Right lobe of liver (tissue), 6 donors: ENCODE measurements at regions not wholly inside any gene's neighbourhood (a gene's known extent, or its start where the extent isn't known, plus 50 kb on each side); places are given as distances from the start of the nearest gene placed in this dataset.

Experiments
- ATAC-seq, 4 donors: fragments of 200-7000 bp; cut with Tn5 transposase; one replicate each; pipeline ENCODE4 v1.9.1; 2020; ENCODE audit warnings: mild to moderate bottlenecking in 4 of 4, moderate library complexity in 4 of 4
- DNase-seq, 3 donors: peaks; one replicate each; pipeline ENCODE4 v3.0.0-alpha.2; 2020
- H3K27ac ChIP-seq, 3 donors: fragments of 200-600 bp; one replicate each; pipeline ENCODE4 v1.8.0; 2022
- H3K27me3 ChIP-seq, 2 donors: fragments of 200-600 bp; one replicate each; pipeline ENCODE4 v1.8.0; 2022
- H3K36me3 ChIP-seq, 4 donors: fragments of 200-600 bp; sonication (generic) in 1 of 4; one replicate each; pipeline versions ENCODE4 v1.5.1 to v1.8.0; 2017 to 2022; ENCODE audit warnings: control low read depth in 1 of 4
- H3K4me1 ChIP-seq, 4 donors: fragments of 200-600 bp; sonication (generic) in 1 of 4; one replicate each; pipeline versions ENCODE4 v1.5.1 to v1.8.0; 2017 to 2022; ENCODE audit warnings: control low read depth in 1 of 4
- H3K4me3 ChIP-seq, 3 donors: fragments of 200-600 bp; one replicate each; pipeline ENCODE4 v1.8.0; 2022
- H3K9me3 ChIP-seq, 4 donors: fragments of 200-600 bp; sonication (generic) in 1 of 4; one replicate each; pipeline versions ENCODE4 v1.5.1 to v1.8.0; 2017 to 2022; ENCODE audit warnings: control low read depth in 1 of 4
- POLR2A ChIP-seq: fragments of 450-650 bp; IDR thresholded peaks from one replicate; pipeline ENCODE4 v1.6.1; 2017; ENCODE audit warnings: antibody characterized with exemption, mild to moderate bottlenecking
- WGBS: methylation state at CpG from one replicate; pipeline ENCODE4 v1.1.6; 2018; ENCODE audit warnings: low coverage, low lambda C conversion rate; ENCODE audit not compliant: insufficient coverage; ENCODE audit errors: missing lambda C conversion rate; 5-methylcytosine and 5-hydroxymethylcytosine counted together
- intact Hi-C, 2 donors: fragments of 100-400 bp; cut with DNase I; formaldehyde crosslinking; loops; one replicate each; pipeline versions ENCODE4 v1.11.2 to v1.14.1; 2022
- TF ChIP-seq, protein P1 (sequence below), 4 donors: fragments of 200-600 bp in 3 of 4; fragments of 450-650 bp in 1 of 4; IDR thresholded peaks; one replicate each; pipeline versions ENCODE4 v1.5.1 to v1.8.0; 2016 to 2022; ENCODE audit warnings: antibody characterized with exemption in 4 of 4, mild to moderate bottlenecking in 2 of 4
- donor health status: DM: no; HTN: yes; CAD: no.
- donor health status: DM: no; HTN: no; CAD: no.
- donor health status: DM: no; HTN: no; CAD: no.
- donor health status: DM: no; HTN: yes; CAD: no.
- donor health status: DM: no; HTN: yes; CAD: no.

DNA sequence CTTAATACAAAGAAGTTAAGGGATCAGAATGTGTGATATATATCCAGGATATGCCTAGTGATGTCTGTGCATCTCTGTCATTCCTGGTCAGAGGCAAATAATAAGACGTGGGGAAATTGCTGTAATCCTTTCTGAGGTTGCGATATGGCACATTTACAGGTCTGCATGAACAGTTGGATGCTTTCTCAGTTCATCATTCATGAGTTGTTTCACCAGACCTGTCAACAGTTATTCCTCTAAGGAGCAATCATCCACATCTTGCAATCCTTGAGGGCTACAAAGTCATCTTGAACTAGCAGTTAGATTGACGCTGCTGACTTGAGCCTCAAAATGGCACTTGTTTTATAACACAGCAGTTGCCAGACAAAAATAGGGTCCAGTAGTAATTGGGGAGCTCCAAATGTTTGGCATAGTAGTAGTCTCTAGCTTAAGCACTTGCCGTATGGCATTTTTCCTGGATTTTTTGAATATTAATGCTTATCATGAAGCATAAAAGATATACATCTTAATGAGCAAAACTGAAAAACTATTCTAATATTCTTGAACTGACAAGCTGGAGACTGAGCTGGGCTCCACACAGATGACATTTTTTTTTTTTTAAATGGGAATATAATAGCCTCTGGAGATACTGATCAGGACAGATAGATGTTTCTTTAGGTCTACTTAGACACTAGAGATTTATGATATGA is 761.7 kb downstream of the VGLL3 start:
- 56% methylated on average over 4 of the region's 4 CpGs for WGBS
- Histone ChIP-seq H3K27ac (no peak overlapping the region), H3K4me1 (no peaks in the 10 kb centered on the region), H3K36me3 (no peaks in the 10 kb centered on the region), H3K9me3 (no peaks in the 10 kb centered on the region), H3K4me3 (no peak overlapping the region), H3K27me3 (no peaks in the 10 kb centered on the region)
- TF ChIP-seq, protein P1, sequence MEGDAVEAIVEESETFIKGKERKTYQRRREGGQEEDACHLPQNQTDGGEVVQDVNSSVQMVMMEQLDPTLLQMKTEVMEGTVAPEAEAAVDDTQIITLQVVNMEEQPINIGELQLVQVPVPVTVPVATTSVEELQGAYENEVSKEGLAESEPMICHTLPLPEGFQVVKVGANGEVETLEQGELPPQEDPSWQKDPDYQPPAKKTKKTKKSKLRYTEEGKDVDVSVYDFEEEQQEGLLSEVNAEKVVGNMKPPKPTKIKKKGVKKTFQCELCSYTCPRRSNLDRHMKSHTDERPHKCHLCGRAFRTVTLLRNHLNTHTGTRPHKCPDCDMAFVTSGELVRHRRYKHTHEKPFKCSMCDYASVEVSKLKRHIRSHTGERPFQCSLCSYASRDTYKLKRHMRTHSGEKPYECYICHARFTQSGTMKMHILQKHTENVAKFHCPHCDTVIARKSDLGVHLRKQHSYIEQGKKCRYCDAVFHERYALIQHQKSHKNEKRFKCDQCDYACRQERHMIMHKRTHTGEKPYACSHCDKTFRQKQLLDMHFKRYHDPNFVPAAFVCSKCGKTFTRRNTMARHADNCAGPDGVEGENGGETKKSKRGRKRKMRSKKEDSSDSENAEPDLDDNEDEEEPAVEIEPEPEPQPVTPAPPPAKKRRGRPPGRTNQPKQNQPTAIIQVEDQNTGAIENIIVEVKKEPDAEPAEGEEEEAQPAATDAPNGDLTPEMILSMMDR (IDR thresholded peaks at IDR 0.05): no peak
- no peak for TF ChIP-seq POLR2A
- intact Hi-C loops: no loop called here
- ATAC-seq (no peak), DNase-seq (no peak)

DNA sequence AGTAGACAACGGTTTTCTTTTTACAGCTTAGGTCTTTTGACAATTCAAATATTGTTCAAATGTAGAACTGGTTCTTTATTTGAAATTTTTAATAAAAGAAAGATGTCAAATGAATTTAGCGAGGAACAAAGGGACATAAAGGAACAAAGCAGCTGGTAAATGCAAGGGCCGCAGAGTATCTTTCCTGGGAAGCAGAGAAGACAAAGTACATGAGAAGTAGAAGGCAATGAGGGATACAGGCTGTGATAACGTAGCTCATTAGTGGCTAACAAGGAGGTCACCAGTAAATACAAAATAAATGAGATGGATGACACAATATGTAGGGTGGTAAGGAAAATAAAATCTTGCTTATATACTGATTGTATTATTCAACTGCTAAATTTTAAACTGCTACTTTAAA is 762.8 kb downstream of the VGLL3 start:
- Histone ChIP-seq H3K36me3 (no peaks in the 10 kb centered on the region), H3K4me1 (no peaks in the 10 kb centered on the region), H3K27ac (no peak overlapping the region), H3K27me3 (no peaks in the 10 kb centered on the region), H3K9me3 (no peaks in the 10 kb centered on the region), H3K4me3 (no peak overlapping the region)
- intact Hi-C loops: no loop called here
- TF ChIP-seq, protein P1 (IDR thresholded peaks at IDR 0.05): no peak
- no peak for TF ChIP-seq POLR2A
- DNase-seq (no peak), ATAC-seq (no peak)
- WGBS: 45% methylated on average over 4 of the region's 4 CpGs

DNA sequence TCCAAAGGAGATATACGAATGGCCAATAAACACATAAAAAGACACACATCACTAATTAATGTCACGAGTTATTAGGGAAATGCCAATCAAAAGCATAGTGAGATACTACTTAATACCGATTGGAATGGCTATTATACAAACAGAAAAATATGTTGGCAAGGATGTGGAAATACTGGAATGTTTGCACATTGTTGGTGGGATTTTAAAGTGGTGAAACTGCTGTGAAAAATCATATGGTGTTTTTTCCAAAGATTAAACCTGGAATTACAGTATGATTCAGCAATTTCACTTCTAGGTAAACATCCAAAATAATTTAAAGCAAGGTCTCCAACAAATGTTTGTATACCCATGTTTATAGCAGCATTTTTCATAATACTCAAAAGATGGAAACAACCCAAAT is 765.5 kb downstream of the VGLL3 start:
- intact Hi-C loops: no loop called here
- Histone ChIP-seq H3K27me3 (no peaks in the 10 kb centered on the region), H3K27ac (no peak overlapping the region), H3K9me3 (no peaks in the 10 kb centered on the region), H3K4me3 (no peak overlapping the region), H3K4me1 (no peaks in the 10 kb centered on the region), H3K36me3 (no peaks in the 10 kb centered on the region)
- WGBS: 30% methylated on average over 3 of the region's 3 CpGs
- ATAC-seq (no peak), DNase-seq (no peak)
- TF ChIP-seq, protein P1 (IDR thresholded peaks at IDR 0.05): no peak
- TF ChIP-seq POLR2A: no peak

DNA sequence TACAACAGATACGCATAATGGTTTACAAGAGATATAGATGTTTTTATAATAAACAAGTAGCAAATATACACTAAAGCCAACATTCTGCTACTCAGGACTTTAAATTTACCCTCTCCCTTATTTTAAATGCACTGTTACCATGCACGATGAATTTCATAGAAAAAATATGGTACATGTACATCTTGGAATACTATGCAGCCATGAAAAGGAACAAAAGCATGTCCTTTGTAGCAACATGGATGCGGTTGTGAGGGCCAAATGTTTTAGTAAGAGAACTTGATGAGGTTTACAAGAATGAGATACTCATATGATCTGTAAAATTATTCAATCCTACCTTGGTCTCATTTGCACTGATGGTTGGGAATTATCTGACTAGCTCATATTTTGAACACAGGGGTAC is 769.3 kb downstream of the VGLL3 start:
- Histone ChIP-seq H3K4me1 (no peaks in the 10 kb centered on the region), H3K4me3 (no peak overlapping the region), H3K27me3 (no peaks in the 10 kb centered on the region), H3K9me3 (no peaks in the 10 kb centered on the region), H3K27ac (no peak overlapping the region), H3K36me3 (no peaks in the 10 kb centered on the region)
- WGBS: 66% methylated on average over 3 of the region's 3 CpGs
- ATAC-seq: no peak
- no peak for DNase-seq
- TF ChIP-seq, protein P1 (IDR thresholded peaks at IDR 0.05): no peak
- no peak for TF ChIP-seq POLR2A
- intact Hi-C loops: no loop called here

DNA sequence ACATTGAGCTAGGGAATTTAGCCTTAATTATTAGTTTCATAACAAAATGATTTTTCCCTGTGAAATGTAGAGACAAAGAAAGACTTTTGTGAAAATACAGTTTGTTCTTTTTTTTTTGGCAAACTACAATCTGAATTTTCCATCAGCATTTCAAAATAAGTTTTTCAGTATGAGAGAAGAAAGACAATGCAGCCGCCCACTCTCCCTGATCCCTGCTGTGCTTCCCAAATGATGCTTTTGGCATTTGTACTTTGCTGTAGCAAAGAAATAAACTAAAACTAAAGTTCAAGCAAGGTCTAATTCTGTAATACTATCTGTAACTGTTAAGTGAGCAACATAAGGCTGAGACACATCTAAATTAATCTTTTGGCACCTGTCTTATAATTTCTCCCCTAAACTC is 782.2 kb downstream of the VGLL3 start:
- H3K36me3 ChIP-seq: no peaks in the 10 kb centered on the region
- H3K4me3 ChIP-seq: no peak overlapping the region
- TF ChIP-seq POLR2A: no peak
- TF ChIP-seq, protein P1 (IDR thresholded peaks at IDR 0.05): no peak
- intact Hi-C loops: no loop called here
- DNase-seq (no peak), ATAC-seq (no peak)
- no peak overlapping the region for H3K27ac ChIP-seq
- no peaks in the 10 kb centered on the region for H3K4me1 ChIP-seq
- no peaks in the 10 kb centered on the region for H3K27me3 ChIP-seq
- WGBS: 60% methylated on average over 1 of the region's 1 CpG
- no peaks in the 10 kb centered on the region for H3K9me3 ChIP-seq
